Fibroblast of the aortic adventitia (primary cell): ENCODE measurements at regions not wholly inside any gene's neighbourhood (a gene's known extent, or its start where the extent isn't known, plus 50 kb on each side); places are given as distances from the start of the nearest gene placed in this dataset.

ENCODE experiments used
- DNase-seq: peaks from one replicate; pipeline ENCODE4 v3.0.0-alpha.2; 2010; ENCODE audit warnings: low read depth
- H3K4me3 ChIP-seq: 2 replicates; pipeline ENCODE4 v1.5.1; 2011; ENCODE audit warnings: low read depth, mild to moderate bottlenecking, control low read depth, low read length, moderate library complexity
- CTCF ChIP-seq: IDR thresholded peaks from 2 replicates; pipeline ENCODE4 v1.5.1; 2011; ENCODE audit warnings: mild to moderate bottlenecking, low read length, control low read depth, inconsistent platforms; ENCODE audit not compliant: insufficient read depth

- DNase-seq, result no peak
- no peak overlapping the region for H3K4me3 ChIP-seq
- no peak for TF ChIP-seq CTCF
Measured at GRCh38 chr14:98940693-98941437, 331.1 kb downstream of the BCL11B start.

- no peak overlapping the region for H3K4me3 ChIP-seq
- DNase-seq, result no peak
- TF ChIP-seq CTCF, result no peak
Measured at GRCh38 chr14:98941481-98941880, 330.5 kb downstream of the BCL11B start.

GRCh38 chr14:98943907-98944306, 328.1 kb downstream of the BCL11B start:
- DNase-seq, result no peak
- TF ChIP-seq CTCF, result no peak
- H3K4me3 ChIP-seq, result no peak overlapping the region

GRCh38 chr14:98944989-98945388, 327.0 kb downstream of the BCL11B start:
- no peak for TF ChIP-seq CTCF
- H3K4me3 ChIP-seq, result no peak overlapping the region
- no peak for DNase-seq

GRCh38 chr14:98945611-98946570, 326.1 kb downstream of the BCL11B start:
- TF ChIP-seq CTCF, result no peak
- no peak overlapping the region for H3K4me3 ChIP-seq
- DNase-seq, result no peak

GRCh38 chr14:98946940-98947339, 325.1 kb downstream of the BCL11B start:
- no peak for DNase-seq
- TF ChIP-seq CTCF, result no peak
- no peak overlapping the region for H3K4me3 ChIP-seq
